ENCODE measurements at regions not wholly inside any gene's neighbourhood (a gene's known extent, or its start where the extent isn't known, plus 50 kb on each side); places are given as distances from the start of the nearest gene placed in this dataset.

GRCh38 chr6:134472046-134472445 lies 154.1 kb upstream of the SGK1 start:
- TF ChIP-seq CTCF (IDR thresholded peaks at IDR 0.05) (no peak), POLR2A (IDR thresholded peaks at IDR 0.05) (no peak)

Measured in heart left ventricle (tissue), 13 donors.